ENCODE measurements at regions not wholly inside any gene's neighbourhood (a gene's known extent, or its start where the extent isn't known, plus 50 kb on each side); places are given as distances from the start of the nearest gene placed in this dataset.

GRCh38 chr10:29877793-29878491 is 181.4 kb downstream of the JCAD start:
- Histone ChIP-seq H3K79me2 (ENCODE audit: insufficient read depth, low read length) (no peaks in the 10 kb centered on the region), H2BK20ac (ENCODE audit: low read depth, low read length, poor library complexity, severe bottlenecking) (no peak overlapping the region), H2BK120ac (ENCODE audit: low read depth, low read length, poor library complexity, severe bottlenecking) (no peak overlapping the region), H3K4me1 (ENCODE audit: insufficient read depth, low read length) (peaks cover 2% of the 10 kb centered on the region; the same call in 1 of the 2 replicates), H2BK5ac (ENCODE audit: insufficient read length, low read length) (no peak overlapping the region), H3K23me2 (ENCODE audit: insufficient read length, low read depth, low read length, poor library complexity, severe bottlenecking) (no peaks in the 10 kb centered on the region), H3K9me3 (ENCODE audit: control insufficient read depth, low read depth, low read length) (no peaks in the 10 kb centered on the region), H3K4me2 (ENCODE audit: insufficient read depth, insufficient read length, low read length) (no peak overlapping the region), H3K18ac (ENCODE audit: insufficient read length, low read depth, low read length) (no peak overlapping the region), H2BK12ac (ENCODE audit: insufficient read length, low read depth, low read length) (no peak overlapping the region), H3K27ac (ENCODE audit: insufficient read length, low read depth, low read length) (no peak overlapping the region), H3K9ac (ENCODE audit: extremely low read depth, insufficient read length, low read length) (no peak overlapping the region), H3K4ac (ENCODE audit: low read depth, low read length) (no peak overlapping the region), H2AFZ (ENCODE audit: low read length) (no peak overlapping the region), H4K91ac (ENCODE audit: insufficient read length, low read depth, low read length) (no peak overlapping the region), H4K20me1 (ENCODE audit: control insufficient read depth, insufficient read depth, insufficient read length) (no peaks in the 10 kb centered on the region), H2AK5ac (ENCODE audit: insufficient read length, low read length) (no peak overlapping the region), H3K27me3 (ENCODE audit: insufficient read depth, low read length) (no peaks in the 10 kb centered on the region), H3K79me1 (ENCODE audit: insufficient read depth, low read depth, low read length, poor library complexity, severe bottlenecking) (no peaks in the 10 kb centered on the region), H3T11ph (ENCODE audit: low read length) (no peak overlapping the region), H3K23ac (ENCODE audit: insufficient read length, low read depth, low read length) (no peak overlapping the region), H4K5ac (ENCODE audit: insufficient read length, low read depth, low read length) (no peak overlapping the region), H3K56ac (ENCODE audit: insufficient read length, low read depth, low read length) (no peak overlapping the region), H3K14ac (ENCODE audit: insufficient read depth, low read length) (no peak overlapping the region), H2BK15ac (ENCODE audit: low read depth, low read length) (no peak overlapping the region), H4K8ac (replicated peaks; ENCODE audit: insufficient read length, low read depth, low read length) (no peak overlapping the region)
- no peaks in the 10 kb centered on the region; a peak in 1 of 7 replicates for H3K36me3 Mint-ChIP-seq (ENCODE audit: insufficient read depth in 1 of 3, low read depth in 3 of 3)
- H3K9me3 Mint-ChIP-seq: no peaks in the 10 kb centered on the region
- no peaks in the 10 kb centered on the region for H3K4me1 Mint-ChIP-seq
- WGBS (ENCODE audit: extremely low coverage, insufficient read length, low lambda C conversion rate): no CpG with 5 or more reads among the region's 12 CpGs
- no peak for DNase-seq
- H3K4me3 Mint-ChIP-seq: no peak overlapping the region
- TF ChIP-seq CTCF (conservative IDR thresholded peaks at IDR 0.05): no peak
- no peak overlapping the region for H3K27ac Mint-ChIP-seq
- H3K27me3 Mint-ChIP-seq (ENCODE audit: low read depth): peaks cover 3% of the 10 kb centered on the region; the same call in 1 of the 2 replicates
